ENCODE measurements at regions not wholly inside any gene's neighbourhood (a gene's known extent, or its start where the extent isn't known, plus 50 kb on each side); places are given as distances from the start of the nearest gene placed in this dataset.

DNA sequence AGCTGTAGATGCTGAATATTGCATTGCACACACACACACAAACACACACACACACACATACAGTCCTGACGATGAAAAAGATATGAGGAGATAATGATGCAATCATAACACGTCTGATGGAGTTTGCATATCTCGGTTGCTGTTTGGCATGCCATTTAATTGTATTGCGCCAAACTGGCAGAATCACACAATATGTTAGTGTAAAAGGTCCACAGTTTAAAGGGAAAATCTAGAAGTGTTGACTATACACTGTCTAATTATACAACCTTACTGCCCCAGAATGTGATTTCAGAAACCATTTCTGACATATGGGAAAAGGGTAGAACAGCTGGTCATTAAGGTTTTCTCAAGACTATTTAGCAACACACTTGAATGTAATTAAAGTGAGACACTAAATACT, 123.7 kb upstream of the PROX1 start:
- intact Hi-C loops (cut with micrococcal nuclease) = no loop called here
- no peak overlapping the region for H3K9ac ChIP-seq (ENCODE audit: low read length)
- no peak for TF ChIP-seq EZH2phosphoT487 (IDR thresholded peaks at IDR 0.05; ENCODE audit: borderline replicate concordance, low read length)
- no peak for TF ChIP-seq EZH2 (IDR thresholded peaks at IDR 0.05; ENCODE audit: low read length, unreplicated experiment)
- no peak for TF ChIP-seq CTCF (conservative IDR thresholded peaks at IDR 0.05; ENCODE audit: low read depth, low read length)
- no peaks in the 10 kb centered on the region for H4K20me1 ChIP-seq (ENCODE audit: low read length)
- H3K36me3 ChIP-seq (ENCODE audit: low read depth, low read length) = no peaks in the 10 kb centered on the region
- H3K4me2 ChIP-seq (ENCODE audit: low read length) = no peak overlapping the region
- H3K9me3 ChIP-seq (ENCODE audit: low read length) = no peaks in the 10 kb centered on the region
- no peaks in the 10 kb centered on the region for H3K4me1 ChIP-seq (ENCODE audit: insufficient read depth, low read length)
- ATAC-seq (no peak), DNase-seq (no peak)
- H3F3A ChIP-seq (ENCODE audit: low read length, unreplicated experiment) = no peaks in the 10 kb centered on the region
- no peak overlapping the region for H2AFZ ChIP-seq (ENCODE audit: low read length)
- CTCF ChIA-PET = no interaction called here
- POLR2A ChIA-PET (ENCODE audit: unreplicated experiment) = no interaction called here
- no peak overlapping the region for H3K4me3 ChIP-seq (ENCODE audit: low read length)
- no peaks in the 10 kb centered on the region for H3K9me2 ChIP-seq (replicated peaks; ENCODE audit: low read length)
- H3K27ac ChIP-seq (ENCODE audit: low read length) = no peak overlapping the region
- peaks cover 68% of the 10 kb centered on the region for H3K27me3 ChIP-seq (ENCODE audit: low read length)
- no TSS peak for BruUV-seq (replicated peaks)
- no peaks in the 10 kb centered on the region for H3K79me2 ChIP-seq (ENCODE audit: low read length)

GRCh38 chr1:213868482-213868881, 119.3 kb upstream of the PROX1 start:
- Histone ChIP-seq H3K79me2 (ENCODE audit: low read length) (no peaks in the 10 kb centered on the region), H3K4me2 (ENCODE audit: low read length) (no peak overlapping the region), H3K9ac (ENCODE audit: low read length) (no peak overlapping the region), H2AFZ (ENCODE audit: low read length) (no peak overlapping the region), H3F3A (ENCODE audit: low read length, unreplicated experiment) (no peaks in the 10 kb centered on the region), H3K4me1 (ENCODE audit: insufficient read depth, low read length) (no peaks in the 10 kb centered on the region), H3K9me3 (ENCODE audit: low read length) (no peaks in the 10 kb centered on the region), H3K9me2 (replicated peaks; ENCODE audit: low read length) (no peaks in the 10 kb centered on the region), H3K4me3 (ENCODE audit: low read length) (no peak overlapping the region), H3K27ac (ENCODE audit: low read length) (no peak overlapping the region), H3K36me3 (ENCODE audit: low read depth, low read length) (no peaks in the 10 kb centered on the region), H4K20me1 (ENCODE audit: low read length) (no peaks in the 10 kb centered on the region), H3K27me3 (ENCODE audit: low read length) (peaks cover 65% of the 10 kb centered on the region)
- intact Hi-C loops (cut with micrococcal nuclease) = no loop called here
- DNase-seq (no peak), ATAC-seq (no peak)
- no TSS peak for BruUV-seq (replicated peaks)
- TF ChIP-seq EZH2phosphoT487 (IDR thresholded peaks at IDR 0.05; ENCODE audit: borderline replicate concordance, low read length) (no peak), CTCF (conservative IDR thresholded peaks at IDR 0.05; ENCODE audit: low read depth, low read length) (no peak)
- ChIA-PET POLR2A (ENCODE audit: unreplicated experiment) (no interaction called here), CTCF (no interaction called here)

DNA sequence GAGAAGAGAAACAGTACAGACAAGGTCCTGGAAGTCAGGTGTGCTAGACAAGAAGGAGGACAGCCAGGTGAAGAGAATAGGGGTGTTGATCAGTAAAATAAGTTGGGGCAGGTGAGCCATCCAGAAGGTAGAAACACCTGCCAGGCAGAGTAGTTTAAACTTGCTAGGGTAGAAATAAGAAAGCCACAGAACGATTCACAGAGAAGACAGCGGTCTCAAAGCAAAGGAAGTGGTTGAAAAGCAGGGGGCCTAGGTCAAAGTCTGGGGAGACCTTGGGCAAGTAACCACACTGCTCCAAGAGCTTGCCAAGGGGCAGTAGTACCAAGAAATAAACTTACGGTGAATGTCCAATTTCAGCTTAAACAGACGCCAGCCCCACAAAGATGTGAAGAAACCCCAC, 116.6 kb upstream of the PROX1 start:
- peaks cover 67% of the 10 kb centered on the region for H3K27me3 ChIP-seq (ENCODE audit: low read length)
- H3K27ac ChIP-seq (ENCODE audit: low read length) = no peak overlapping the region
- no peaks in the 10 kb centered on the region for H3K9me3 ChIP-seq (ENCODE audit: low read length)
- H3K9me2 ChIP-seq (replicated peaks; ENCODE audit: low read length) = no peaks in the 10 kb centered on the region
- no peak overlapping the region for H3K4me3 ChIP-seq (ENCODE audit: low read length)
- BruUV-seq (replicated peaks) = no TSS peak
- ATAC-seq (no peak), DNase-seq (no peak)
- no peak overlapping the region for H3K4me2 ChIP-seq (ENCODE audit: low read length)
- CTCF ChIA-PET = no interaction called here
- TF ChIP-seq EZH2phosphoT487 (IDR thresholded peaks at IDR 0.05; ENCODE audit: borderline replicate concordance, low read length) (no peak), EZH2 (IDR thresholded peaks at IDR 0.05; ENCODE audit: low read length, unreplicated experiment) (no peak), CTCF (conservative IDR thresholded peaks at IDR 0.05; ENCODE audit: low read depth, low read length) (no peak)
- no peaks in the 10 kb centered on the region for H3K4me1 ChIP-seq (ENCODE audit: insufficient read depth, low read length)
- intact Hi-C loops (cut with micrococcal nuclease) = no loop called here
- POLR2A ChIA-PET (ENCODE audit: unreplicated experiment) = no interaction called here
- no peaks in the 10 kb centered on the region for H3F3A ChIP-seq (ENCODE audit: low read length, unreplicated experiment)
- no peaks in the 10 kb centered on the region for H3K36me3 ChIP-seq (ENCODE audit: low read depth, low read length)
- H4K20me1 ChIP-seq (ENCODE audit: low read length) = no peaks in the 10 kb centered on the region
- H3K79me2 ChIP-seq (ENCODE audit: low read length) = no peaks in the 10 kb centered on the region
- no peak overlapping the region for H3K9ac ChIP-seq (ENCODE audit: low read length)
- no peak overlapping the region for H2AFZ ChIP-seq (ENCODE audit: low read length)

Data from PC-3 (cell line).